Panc1 (cell line): ENCODE measurements at regions not wholly inside any gene's neighbourhood (a gene's known extent, or its start where the extent isn't known, plus 50 kb on each side); places are given as distances from the start of the nearest gene placed in this dataset.

ENCODE experiments used
- ATAC-seq: fragments of 200-7000 bp; cut with Tn5 transposase; 2 replicates; pipeline ENCODE4 v1.9.1; 2020; ENCODE audit warnings: mild to moderate bottlenecking, moderate library complexity
- BruUV-seq: library from RNA; stranded (reverse); fragments of 400-500 nt; replicated peaks from 2 replicates; lab custom pipeline; 2021; lab: Mats Ljungman, UMichigan
- CTCF ChIA-PET: fragments of 300-600 bp; sonication (Branson Sonifier 250); formaldehyde crosslinking; loops from one replicate; lab custom pipeline; 2022; ENCODE audit warnings: antibody characterized with exemption; lab: Charles Lee
- POLR2A ChIA-PET: fragments of 300-600 bp; sonication (Branson Sonifier 250); formaldehyde crosslinking; loops from one replicate; lab custom pipeline; 2022; ENCODE audit warnings: antibody characterized with exemption; lab: Charles Lee
- DNase-seq: peaks from one replicate; pipeline ENCODE4 v3.0.0-alpha.2; 2010; ENCODE audit warnings: low read depth, low spot score
- H3K27ac ChIP-seq: 2 replicates; pipeline ENCODE4 v1.5.1; 2011; ENCODE audit warnings: mild to moderate bottlenecking, low read length, inconsistent platforms
- H3K27me3 ChIP-seq: fragments of 200-500 bp; sonication (Bioruptor generic); 2 replicates; pipeline ENCODE4 v1.6.0; 2014; ENCODE audit warnings: low read length, inconsistent platforms; ENCODE audit not compliant: control insufficient read depth, insufficient read depth
- H3K36me3 ChIP-seq: fragments of 200-500 bp; sonication (Bioruptor generic); 2 replicates; pipeline ENCODE4 v1.5.1; 2014; ENCODE audit warnings: inconsistent platforms, mild to moderate bottlenecking, low read length, moderate library complexity; ENCODE audit not compliant: control insufficient read depth, insufficient read depth
- H3K4me1 ChIP-seq: 2 replicates; pipeline ENCODE4 v1.5.1; 2011; ENCODE audit warnings: inconsistent platforms, mild to moderate bottlenecking, low read length, moderate library complexity; ENCODE audit not compliant: control insufficient read depth, insufficient read depth
- H3K4me3 ChIP-seq, 2 experiments: 2 replicates each; pipeline ENCODE4 v1.5.1; 2011 to 2012; ENCODE audit warnings: low read depth in 2 of 2, low read length in 2 of 2, mild to moderate bottlenecking in 2 of 2, inconsistent platforms in 1 of 2, moderate library complexity in 1 of 2
- H3K9me3 ChIP-seq: fragments of 200-500 bp; sonication (Bioruptor generic); 2 replicates; pipeline ENCODE4 v1.5.1; 2014; ENCODE audit warnings: low read depth, mild to moderate bottlenecking, inconsistent platforms, low read length, moderate library complexity; ENCODE audit not compliant: control insufficient read depth, insufficient read depth
- POLR2AphosphoS5 ChIP-seq: IDR thresholded peaks from 2 replicates; pipeline ENCODE4 v1.6.1; 2012; ENCODE audit warnings: mild to moderate bottlenecking, low read depth, low read length, moderate library complexity
- TCF7L2 ChIP-seq: IDR thresholded peaks from 2 replicates; pipeline ENCODE4 v1.6.1; 2011; ENCODE audit warnings: mild to moderate bottlenecking, low read depth, low read length, inconsistent platforms
- in situ Hi-C: cut with HindIII; loops from 2 replicates; pipeline ENCODE4 v1.10.0; 2016; ENCODE audit warnings: low sequenced_read_pairs, low pct_unique_long_range_greater_than_20kb
- intact Hi-C: fragments of 100-400 bp; cut with micrococcal nuclease; formaldehyde crosslinking; loops from one replicate; pipeline ENCODE4 v1.10.0; 2022; ENCODE audit not compliant: unreplicated experiment
- TF ChIP-seq, protein P1 (sequence below), 2 experiments: IDR thresholded peaks; 2 replicates each; pipeline ENCODE4 v1.6.1; 2011 to 2012; ENCODE audit warnings: low read depth in 2 of 2, control low read depth in 1 of 2, low read length in 1 of 2, mild to moderate bottlenecking in 1 of 2, moderate library complexity in 1 of 2; ENCODE audit not compliant: insufficient read depth in 1 of 2
- TF ChIP-seq, protein P2 (sequence below): fragments of 450-650 bp; IDR thresholded peaks from 2 replicates; pipeline ENCODE4 v1.5.1; 2017; ENCODE audit warnings: mild to moderate bottlenecking

DNA sequence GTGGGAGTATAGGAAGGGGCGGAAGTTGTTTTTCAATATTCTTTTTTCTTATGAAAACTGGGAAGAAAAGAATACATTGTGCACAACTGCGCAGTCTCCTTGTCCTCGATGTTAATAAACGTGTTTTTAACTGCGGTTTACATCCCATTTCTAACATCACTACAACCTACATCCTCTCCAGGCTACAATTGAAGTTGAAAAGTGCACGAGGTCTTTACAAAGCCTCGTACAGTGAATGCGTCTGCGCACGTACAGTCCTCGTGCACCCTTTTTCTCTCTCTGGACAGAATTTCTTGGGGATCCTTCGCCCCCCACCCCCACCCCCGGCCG lies 102.4 kb downstream of the WT1 start:
- ATAC-seq, result peak; percentile 45
- H3K4me1 ChIP-seq, result peaks cover 4% of the 10 kb centered on the region; the same call in 1 of the 2 replicates
- no peaks in the 10 kb centered on the region for H3K9me3 ChIP-seq
- H3K27me3 ChIP-seq, result no peaks in the 10 kb centered on the region; the same call in none of the 2 replicates
- no peak overlapping the region for H3K27ac ChIP-seq
- CTCF ChIA-PET, result interaction anchor here (0.6 to 1.1 kb wide), 4 partner anchors 9 to 777 kb away, joined by 3 to 15 read pairs (median 9); no protein-coding TSS in a partner anchor
- POLR2A ChIA-PET, result interaction anchor here (0.6 kb wide), 2 partner anchors 23 to 439 kb away, joined by 3 to 10 read pairs; no protein-coding TSS in a partner anchor
- no peaks in the 10 kb centered on the region for H3K36me3 ChIP-seq
- H3K4me3 ChIP-seq, result peak overlapping the region; percentile 41 to 60; a peak in 3 of 4 replicates
- BruUV-seq, result no TSS peak
- intact Hi-C loops (no loop called here), in situ Hi-C loops (no loop called here)
- TF ChIP-seq, protein P1, sequence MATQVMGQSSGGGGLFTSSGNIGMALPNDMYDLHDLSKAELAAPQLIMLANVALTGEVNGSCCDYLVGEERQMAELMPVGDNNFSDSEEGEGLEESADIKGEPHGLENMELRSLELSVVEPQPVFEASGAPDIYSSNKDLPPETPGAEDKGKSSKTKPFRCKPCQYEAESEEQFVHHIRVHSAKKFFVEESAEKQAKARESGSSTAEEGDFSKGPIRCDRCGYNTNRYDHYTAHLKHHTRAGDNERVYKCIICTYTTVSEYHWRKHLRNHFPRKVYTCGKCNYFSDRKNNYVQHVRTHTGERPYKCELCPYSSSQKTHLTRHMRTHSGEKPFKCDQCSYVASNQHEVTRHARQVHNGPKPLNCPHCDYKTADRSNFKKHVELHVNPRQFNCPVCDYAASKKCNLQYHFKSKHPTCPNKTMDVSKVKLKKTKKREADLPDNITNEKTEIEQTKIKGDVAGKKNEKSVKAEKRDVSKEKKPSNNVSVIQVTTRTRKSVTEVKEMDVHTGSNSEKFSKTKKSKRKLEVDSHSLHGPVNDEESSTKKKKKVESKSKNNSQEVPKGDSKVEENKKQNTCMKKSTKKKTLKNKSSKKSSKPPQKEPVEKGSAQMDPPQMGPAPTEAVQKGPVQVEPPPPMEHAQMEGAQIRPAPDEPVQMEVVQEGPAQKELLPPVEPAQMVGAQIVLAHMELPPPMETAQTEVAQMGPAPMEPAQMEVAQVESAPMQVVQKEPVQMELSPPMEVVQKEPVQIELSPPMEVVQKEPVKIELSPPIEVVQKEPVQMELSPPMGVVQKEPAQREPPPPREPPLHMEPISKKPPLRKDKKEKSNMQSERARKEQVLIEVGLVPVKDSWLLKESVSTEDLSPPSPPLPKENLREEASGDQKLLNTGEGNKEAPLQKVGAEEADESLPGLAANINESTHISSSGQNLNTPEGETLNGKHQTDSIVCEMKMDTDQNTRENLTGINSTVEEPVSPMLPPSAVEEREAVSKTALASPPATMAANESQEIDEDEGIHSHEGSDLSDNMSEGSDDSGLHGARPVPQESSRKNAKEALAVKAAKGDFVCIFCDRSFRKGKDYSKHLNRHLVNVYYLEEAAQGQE (IDR thresholded peaks at IDR 0.05; ENCODE audit: insufficient read depth in 1 of 2, low read depth in 2 of 2, low read length in 1 of 2), result no peak
- TF ChIP-seq POLR2AphosphoS5 (no peak), TCF7L2 (no peak)
- DNase-seq, result no peak

DNA sequence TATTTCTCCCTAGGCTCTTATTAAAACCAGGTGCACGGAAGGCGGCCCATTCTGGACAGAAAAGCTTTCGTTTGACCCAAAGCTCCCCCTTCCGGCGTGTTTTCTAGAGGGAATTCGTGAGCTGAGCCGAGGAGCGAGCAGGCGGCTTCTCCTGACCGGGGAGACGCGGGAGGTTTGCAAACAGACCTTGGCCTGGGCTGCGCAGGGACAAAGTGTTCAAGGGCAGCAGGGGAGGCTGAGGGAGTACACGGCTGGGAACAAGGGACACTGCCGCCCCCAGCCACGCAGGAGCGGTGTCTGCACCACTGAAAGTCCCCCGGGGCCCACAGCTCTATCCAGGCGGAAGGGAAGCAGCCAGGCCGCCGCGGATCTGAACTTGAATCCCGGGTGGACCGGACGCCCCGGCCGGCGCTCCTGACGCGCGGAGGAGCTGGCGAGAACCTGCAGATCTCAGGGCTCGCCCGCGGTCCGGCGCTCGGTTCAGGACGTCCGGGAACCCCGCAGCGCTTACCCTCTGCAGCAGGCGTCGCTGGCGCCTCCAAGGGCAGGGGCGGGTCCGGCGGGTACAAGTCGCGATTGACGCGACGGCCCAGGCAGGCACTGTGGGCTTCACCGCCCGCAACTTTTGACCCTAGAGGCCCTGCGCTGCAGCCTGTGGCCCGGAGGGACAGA lies 101.9 kb downstream of the WT1 start:
- Histone ChIP-seq H3K36me3 (no peaks in the 10 kb centered on the region), H3K27me3 (no peaks in the 10 kb centered on the region; the same call in none of the 2 replicates), H3K4me1 (peaks cover 4% of the 10 kb centered on the region; the same call in 1 of the 2 replicates), H3K4me3 (peak overlapping the region; percentile 41 to 60), H3K27ac (no peak overlapping the region), H3K9me3 (no peaks in the 10 kb centered on the region)
- intact Hi-C loops, result no loop called here
- TF ChIP-seq, protein P2, sequence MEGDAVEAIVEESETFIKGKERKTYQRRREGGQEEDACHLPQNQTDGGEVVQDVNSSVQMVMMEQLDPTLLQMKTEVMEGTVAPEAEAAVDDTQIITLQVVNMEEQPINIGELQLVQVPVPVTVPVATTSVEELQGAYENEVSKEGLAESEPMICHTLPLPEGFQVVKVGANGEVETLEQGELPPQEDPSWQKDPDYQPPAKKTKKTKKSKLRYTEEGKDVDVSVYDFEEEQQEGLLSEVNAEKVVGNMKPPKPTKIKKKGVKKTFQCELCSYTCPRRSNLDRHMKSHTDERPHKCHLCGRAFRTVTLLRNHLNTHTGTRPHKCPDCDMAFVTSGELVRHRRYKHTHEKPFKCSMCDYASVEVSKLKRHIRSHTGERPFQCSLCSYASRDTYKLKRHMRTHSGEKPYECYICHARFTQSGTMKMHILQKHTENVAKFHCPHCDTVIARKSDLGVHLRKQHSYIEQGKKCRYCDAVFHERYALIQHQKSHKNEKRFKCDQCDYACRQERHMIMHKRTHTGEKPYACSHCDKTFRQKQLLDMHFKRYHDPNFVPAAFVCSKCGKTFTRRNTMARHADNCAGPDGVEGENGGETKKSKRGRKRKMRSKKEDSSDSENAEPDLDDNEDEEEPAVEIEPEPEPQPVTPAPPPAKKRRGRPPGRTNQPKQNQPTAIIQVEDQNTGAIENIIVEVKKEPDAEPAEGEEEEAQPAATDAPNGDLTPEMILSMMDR, result peak; percentile 74
- TF ChIP-seq, protein P1 (IDR thresholded peaks at IDR 0.05; ENCODE audit: insufficient read depth in 1 of 2, low read depth in 2 of 2, low read length in 1 of 2), result no peak
- DNase-seq, result no peak
- in situ Hi-C loops, result no loop called here
- CTCF ChIA-PET, result interaction anchor here (0.6 to 1.1 kb wide), 4 partner anchors 10 to 777 kb away, joined by 3 to 15 read pairs (median 9); no protein-coding TSS in a partner anchor
- ATAC-seq, result peak; percentile 90
- no TSS peak for BruUV-seq
- POLR2A ChIA-PET, result interaction anchor here (0.6 kb wide), 2 partner anchors 23 to 439 kb away, joined by 3 to 10 read pairs; no protein-coding TSS in a partner anchor
